ENCODE measurements at regions not wholly inside any gene's neighbourhood (a gene's known extent, or its start where the extent isn't known, plus 50 kb on each side); places are given as distances from the start of the nearest gene placed in this dataset.

GRCh38 chr12:112570096-112570495 is 151.3 kb downstream of the PTPN11 start:
- POLR2A ChIA-PET, result no interaction called here
- H3K27me3 Mint-ChIP-seq (ENCODE audit: low read depth), result peaks cover 30% of the 10 kb centered on the region
- no peak for DNase-seq (ENCODE audit: low spot score)
- CTCF ChIA-PET, result interaction anchor here (1.0 kb wide), 1 partner anchor 63 kb away, joined by 3 read pairs; no protein-coding TSS in a partner anchor
- no peaks in the 10 kb centered on the region for H3K4me1 Mint-ChIP-seq
- H3K4me3 Mint-ChIP-seq, result no peak overlapping the region
- H3K9me3 Mint-ChIP-seq, result no peaks in the 10 kb centered on the region
- ATAC-seq, result no peak
- TF ChIP-seq ZBTB21 (CRISPR knock-in tag; IDR thresholded peaks at IDR 0.05; ENCODE audit: borderline replicate concordance) (no peak), GABPB1 (CRISPR knock-in tag; IDR thresholded peaks at IDR 0.05) (no peak), ZNF263 (CRISPR knock-in tag; IDR thresholded peaks at IDR 0.05; ENCODE audit: low read depth) (no peak), HMGXB4 (CRISPR knock-in tag; IDR thresholded peaks at IDR 0.05) (no peak), SMAD4 (CRISPR knock-in tag; IDR thresholded peaks at IDR 0.05) (no peak), GTF2I (CRISPR knock-in tag; conservative IDR thresholded peaks at IDR 0.05) (no peak)
- TF ChIP-seq, protein P1, sequence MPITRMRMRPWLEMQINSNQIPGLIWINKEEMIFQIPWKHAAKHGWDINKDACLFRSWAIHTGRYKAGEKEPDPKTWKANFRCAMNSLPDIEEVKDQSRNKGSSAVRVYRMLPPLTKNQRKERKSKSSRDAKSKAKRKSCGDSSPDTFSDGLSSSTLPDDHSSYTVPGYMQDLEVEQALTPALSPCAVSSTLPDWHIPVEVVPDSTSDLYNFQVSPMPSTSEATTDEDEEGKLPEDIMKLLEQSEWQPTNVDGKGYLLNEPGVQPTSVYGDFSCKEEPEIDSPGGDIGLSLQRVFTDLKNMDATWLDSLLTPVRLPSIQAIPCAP (CRISPR knock-in tag; IDR thresholded peaks at IDR 0.05), result no peak
- TF ChIP-seq, protein P2, sequence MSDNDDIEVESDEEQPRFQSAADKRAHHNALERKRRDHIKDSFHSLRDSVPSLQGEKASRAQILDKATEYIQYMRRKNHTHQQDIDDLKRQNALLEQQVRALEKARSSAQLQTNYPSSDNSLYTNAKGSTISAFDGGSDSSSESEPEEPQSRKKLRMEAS (CRISPR knock-in tag; IDR thresholded peaks at IDR 0.05), result no peak
- TF ChIP-seq, protein P3, sequence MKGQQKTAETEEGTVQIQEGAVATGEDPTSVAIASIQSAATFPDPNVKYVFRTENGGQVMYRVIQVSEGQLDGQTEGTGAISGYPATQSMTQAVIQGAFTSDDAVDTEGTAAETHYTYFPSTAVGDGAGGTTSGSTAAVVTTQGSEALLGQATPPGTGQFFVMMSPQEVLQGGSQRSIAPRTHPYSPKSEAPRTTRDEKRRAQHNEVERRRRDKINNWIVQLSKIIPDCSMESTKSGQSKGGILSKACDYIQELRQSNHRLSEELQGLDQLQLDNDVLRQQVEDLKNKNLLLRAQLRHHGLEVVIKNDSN (CRISPR knock-in tag; IDR thresholded peaks at IDR 0.05), result no peak
- H3K36me3 Mint-ChIP-seq, result no peaks in the 10 kb centered on the region
- H3K27ac Mint-ChIP-seq, result no peak overlapping the region

DNA sequence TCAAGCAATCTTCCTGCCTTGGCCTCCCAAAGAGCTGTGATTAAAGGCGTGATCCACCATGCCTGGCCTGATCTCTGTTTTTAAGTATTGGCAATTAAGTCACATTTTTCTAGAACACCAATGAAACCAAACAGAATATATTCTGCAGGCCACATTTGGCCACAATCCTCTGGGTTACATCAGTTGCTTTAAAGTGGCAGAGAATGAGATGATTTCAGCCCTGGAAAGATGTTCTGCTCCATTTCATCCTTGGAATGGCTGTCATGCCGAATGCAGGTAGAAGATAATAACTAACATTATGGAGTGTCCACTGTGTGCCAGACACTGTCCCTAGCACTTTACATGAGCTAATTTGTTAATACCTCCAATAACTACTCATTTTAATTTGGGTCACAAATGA is 154.4 kb downstream of the PTPN11 start:
- no peaks in the 10 kb centered on the region for H3K36me3 Mint-ChIP-seq
- ChIA-PET POLR2A (no interaction called here), CTCF (interaction anchor here (1.2 kb wide), 1 partner anchor 9 kb away, joined by 5 read pairs; no protein-coding TSS in a partner anchor)
- TF ChIP-seq CBFB (CRISPR knock-in tag; IDR thresholded peaks at IDR 0.05; ENCODE audit: low read depth), result no peak
- no peak for TF ChIP-seq NR1H2 (CRISPR knock-in tag; IDR thresholded peaks at IDR 0.05)
- TF ChIP-seq ZNF263 (CRISPR knock-in tag; IDR thresholded peaks at IDR 0.05; ENCODE audit: low read depth), result no peak
- no peak for TF ChIP-seq FOXK1 (CRISPR knock-in tag; IDR thresholded peaks at IDR 0.05)
- TF ChIP-seq ELF4 (CRISPR knock-in tag; IDR thresholded peaks at IDR 0.05; ENCODE audit: low read depth), result no peak
- TF ChIP-seq, protein P4, sequence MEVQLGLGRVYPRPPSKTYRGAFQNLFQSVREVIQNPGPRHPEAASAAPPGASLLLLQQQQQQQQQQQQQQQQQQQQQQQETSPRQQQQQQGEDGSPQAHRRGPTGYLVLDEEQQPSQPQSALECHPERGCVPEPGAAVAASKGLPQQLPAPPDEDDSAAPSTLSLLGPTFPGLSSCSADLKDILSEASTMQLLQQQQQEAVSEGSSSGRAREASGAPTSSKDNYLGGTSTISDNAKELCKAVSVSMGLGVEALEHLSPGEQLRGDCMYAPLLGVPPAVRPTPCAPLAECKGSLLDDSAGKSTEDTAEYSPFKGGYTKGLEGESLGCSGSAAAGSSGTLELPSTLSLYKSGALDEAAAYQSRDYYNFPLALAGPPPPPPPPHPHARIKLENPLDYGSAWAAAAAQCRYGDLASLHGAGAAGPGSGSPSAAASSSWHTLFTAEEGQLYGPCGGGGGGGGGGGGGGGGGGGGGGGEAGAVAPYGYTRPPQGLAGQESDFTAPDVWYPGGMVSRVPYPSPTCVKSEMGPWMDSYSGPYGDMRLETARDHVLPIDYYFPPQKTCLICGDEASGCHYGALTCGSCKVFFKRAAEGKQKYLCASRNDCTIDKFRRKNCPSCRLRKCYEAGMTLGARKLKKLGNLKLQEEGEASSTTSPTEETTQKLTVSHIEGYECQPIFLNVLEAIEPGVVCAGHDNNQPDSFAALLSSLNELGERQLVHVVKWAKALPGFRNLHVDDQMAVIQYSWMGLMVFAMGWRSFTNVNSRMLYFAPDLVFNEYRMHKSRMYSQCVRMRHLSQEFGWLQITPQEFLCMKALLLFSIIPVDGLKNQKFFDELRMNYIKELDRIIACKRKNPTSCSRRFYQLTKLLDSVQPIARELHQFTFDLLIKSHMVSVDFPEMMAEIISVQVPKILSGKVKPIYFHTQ (CRISPR knock-in tag; IDR thresholded peaks at IDR 0.05), result no peak
- no peak for TF ChIP-seq JUN (CRISPR knock-in tag; IDR thresholded peaks at IDR 0.05)
- no peak for TF ChIP-seq PRRX2 (CRISPR knock-in tag; IDR thresholded peaks at IDR 0.05)
- TF ChIP-seq MYBL2 (CRISPR knock-in tag; IDR thresholded peaks at IDR 0.05), result no peak
- TF ChIP-seq SP1 (CRISPR knock-in tag; conservative IDR thresholded peaks at IDR 0.05), result no peak
- TF ChIP-seq, protein P3 (CRISPR knock-in tag; IDR thresholded peaks at IDR 0.05), result no peak
- TF ChIP-seq, protein P5, sequence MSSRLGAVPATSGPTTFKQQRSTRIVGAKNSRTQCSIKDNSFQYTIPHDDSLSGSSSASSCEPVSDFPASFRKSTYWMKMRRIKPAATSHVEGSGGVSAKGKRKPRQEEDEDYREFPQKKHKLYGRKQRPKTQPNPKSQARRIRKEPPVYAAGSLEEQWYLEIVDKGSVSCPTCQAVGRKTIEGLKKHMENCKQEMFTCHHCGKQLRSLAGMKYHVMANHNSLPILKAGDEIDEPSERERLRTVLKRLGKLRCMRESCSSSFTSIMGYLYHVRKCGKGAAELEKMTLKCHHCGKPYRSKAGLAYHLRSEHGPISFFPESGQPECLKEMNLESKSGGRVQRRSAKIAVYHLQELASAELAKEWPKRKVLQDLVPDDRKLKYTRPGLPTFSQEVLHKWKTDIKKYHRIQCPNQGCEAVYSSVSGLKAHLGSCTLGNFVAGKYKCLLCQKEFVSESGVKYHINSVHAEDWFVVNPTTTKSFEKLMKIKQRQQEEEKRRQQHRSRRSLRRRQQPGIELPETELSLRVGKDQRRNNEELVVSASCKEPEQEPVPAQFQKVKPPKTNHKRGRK (CRISPR knock-in tag; IDR thresholded peaks at IDR 0.05; ENCODE audit: borderline replicate concordance), result no peak
- no peak for TF ChIP-seq ESRRA (CRISPR knock-in tag; IDR thresholded peaks at IDR 0.05; ENCODE audit: borderline replicate concordance)
- TF ChIP-seq, protein P6, sequence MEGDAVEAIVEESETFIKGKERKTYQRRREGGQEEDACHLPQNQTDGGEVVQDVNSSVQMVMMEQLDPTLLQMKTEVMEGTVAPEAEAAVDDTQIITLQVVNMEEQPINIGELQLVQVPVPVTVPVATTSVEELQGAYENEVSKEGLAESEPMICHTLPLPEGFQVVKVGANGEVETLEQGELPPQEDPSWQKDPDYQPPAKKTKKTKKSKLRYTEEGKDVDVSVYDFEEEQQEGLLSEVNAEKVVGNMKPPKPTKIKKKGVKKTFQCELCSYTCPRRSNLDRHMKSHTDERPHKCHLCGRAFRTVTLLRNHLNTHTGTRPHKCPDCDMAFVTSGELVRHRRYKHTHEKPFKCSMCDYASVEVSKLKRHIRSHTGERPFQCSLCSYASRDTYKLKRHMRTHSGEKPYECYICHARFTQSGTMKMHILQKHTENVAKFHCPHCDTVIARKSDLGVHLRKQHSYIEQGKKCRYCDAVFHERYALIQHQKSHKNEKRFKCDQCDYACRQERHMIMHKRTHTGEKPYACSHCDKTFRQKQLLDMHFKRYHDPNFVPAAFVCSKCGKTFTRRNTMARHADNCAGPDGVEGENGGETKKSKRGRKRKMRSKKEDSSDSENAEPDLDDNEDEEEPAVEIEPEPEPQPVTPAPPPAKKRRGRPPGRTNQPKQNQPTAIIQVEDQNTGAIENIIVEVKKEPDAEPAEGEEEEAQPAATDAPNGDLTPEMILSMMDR (IDR thresholded peaks at IDR 0.05), result no peak
- TF ChIP-seq SOX15 (CRISPR knock-in tag; IDR thresholded peaks at IDR 0.05), result no peak
- TF ChIP-seq GABPB1 (CRISPR knock-in tag; IDR thresholded peaks at IDR 0.05), result no peak
- ATAC-seq, result no peak
- H3K9me3 Mint-ChIP-seq, result no peaks in the 10 kb centered on the region
- no peak for DNase-seq (ENCODE audit: low spot score)
- H3K4me3 Mint-ChIP-seq, result no peak overlapping the region
- H3K4me1 Mint-ChIP-seq, result peaks cover 21% of the 10 kb centered on the region
- H3K27ac Mint-ChIP-seq, result no peak overlapping the region
- H3K27me3 Mint-ChIP-seq (ENCODE audit: low read depth), result peaks cover 53% of the 10 kb centered on the region
